Upper lobe of right lung (tissue), 1 donor: ENCODE measurements at regions not wholly inside any gene's neighbourhood (a gene's known extent, or its start where the extent isn't known, plus 50 kb on each side); places are given as distances from the start of the nearest gene placed in this dataset.
A peak's percentile ranks its signal among the peaks of the same experiment; 100 is the strongest.

Experiments
- ATAC-seq: fragments of 200-7000 bp; cut with Tn5 transposase; one replicate; pipeline ENCODE4 v1.9.1; 2020; ENCODE audit warnings: mild to moderate bottlenecking, moderate library complexity
- DNase-seq: peaks from one replicate; pipeline ENCODE4 v3.0.0-alpha.2; 2020
- H3K27ac ChIP-seq: fragments of 200-600 bp; one replicate; pipeline ENCODE4 v1.8.0; 2022
- H3K27me3 ChIP-seq: fragments of 200-600 bp; one replicate; pipeline ENCODE4 v1.8.0; 2022; ENCODE audit warnings: mild to moderate bottlenecking
- H3K36me3 ChIP-seq: fragments of 200-600 bp; one replicate; pipeline ENCODE4 v1.8.0; 2022
- H3K4me1 ChIP-seq: fragments of 200-600 bp; one replicate; pipeline ENCODE4 v1.8.0; 2022
- H3K4me3 ChIP-seq: fragments of 200-600 bp; one replicate; pipeline ENCODE4 v1.8.0; 2022; ENCODE audit warnings: mild to moderate bottlenecking
- H3K9me3 ChIP-seq: fragments of 200-600 bp; one replicate; pipeline ENCODE4 v1.8.0; 2022
- CTCF ChIP-seq: fragments of 200-600 bp; IDR thresholded peaks from one replicate; pipeline ENCODE4 v1.8.0; 2022; ENCODE audit warnings: antibody characterized with exemption
- intact Hi-C: fragments of 100-400 bp; cut with DNase I; formaldehyde crosslinking; loops from one replicate; pipeline ENCODE4 v1.11.0; 2022
- donor health status: DM: no; HTN: yes; CAD: no; lungs with severe emphysema.

- intact Hi-C loops, result loop anchor here (10.0 kb wide), 1 partner anchor 369 kb away; no protein-coding TSS in a partner anchor
- no peaks in the 10 kb centered on the region for H3K27me3 ChIP-seq
- peak; percentile 93 for ATAC-seq
Observed at GRCh38 chr2:204325468-204325867, 219.8 kb upstream of the PARD3B start.

DNA sequence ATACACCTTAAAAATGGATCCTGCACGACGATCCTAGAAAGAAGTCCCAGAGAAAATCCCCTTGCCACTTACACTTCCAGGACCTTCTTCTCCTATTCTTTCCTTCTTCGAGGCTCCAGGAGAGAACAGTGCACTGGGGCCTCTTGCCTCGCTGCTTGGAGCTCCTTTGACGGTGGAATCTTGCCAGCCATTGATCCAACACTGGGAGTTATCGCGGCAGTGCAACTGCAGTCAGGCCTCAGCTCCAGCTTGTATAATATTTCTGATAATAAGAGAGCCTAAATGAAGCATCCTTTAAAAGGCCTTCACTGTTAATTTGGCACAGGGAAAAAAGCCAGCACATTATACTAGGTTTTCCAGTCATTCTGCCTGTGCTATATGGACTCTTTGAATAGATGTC, 216.9 kb upstream of the PARD3B start:
- intact Hi-C loops, result loop anchor here (10.0 kb wide), 1 partner anchor 366 kb away; no protein-coding TSS in a partner anchor
- ATAC-seq (no peak), DNase-seq (no peak)
- H3K27ac ChIP-seq, result no peak overlapping the region
- no peak overlapping the region for H3K4me3 ChIP-seq
- no peaks in the 10 kb centered on the region for H3K9me3 ChIP-seq
- H3K27me3 ChIP-seq, result no peaks in the 10 kb centered on the region
- no peaks in the 10 kb centered on the region for H3K36me3 ChIP-seq
- no peaks in the 10 kb centered on the region for H3K4me1 ChIP-seq
- no peak for TF ChIP-seq CTCF

More at GRCh38 chr2:204325468-204325867, 219.8 kb upstream of the PARD3B start:
- peak; percentile 86 for TF ChIP-seq CTCF
- no peak for DNase-seq
- Histone ChIP-seq H3K27ac (no peak overlapping the region), H3K4me1 (no peaks in the 10 kb centered on the region), H3K4me3 (no peak overlapping the region), H3K36me3 (no peaks in the 10 kb centered on the region), H3K9me3 (no peaks in the 10 kb centered on the region)

DNA sequence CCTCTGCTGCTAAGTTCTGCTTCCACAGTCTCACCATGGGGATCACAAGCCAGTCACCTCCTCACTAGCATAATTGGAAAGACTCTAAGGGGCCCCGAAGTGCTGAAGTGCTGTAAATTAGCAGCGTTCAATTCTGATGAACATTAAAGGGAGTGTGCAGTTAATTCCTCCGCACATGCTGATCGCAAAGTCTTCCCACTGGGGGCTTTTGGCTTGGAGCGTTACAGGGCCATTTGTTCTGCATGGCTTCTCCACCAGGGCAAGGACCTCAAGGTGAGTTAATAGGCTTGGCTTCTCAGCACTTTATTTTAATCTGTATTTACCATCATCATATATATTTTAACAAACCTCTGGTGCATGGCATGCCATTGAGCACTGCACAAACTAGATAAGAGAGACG, 216.3 kb upstream of the PARD3B start:
- no peak for ATAC-seq
- TF ChIP-seq CTCF, result no peak
- intact Hi-C loops, result loop anchor here (10.0 kb wide), 1 partner anchor 366 kb away; no protein-coding TSS in a partner anchor
- Histone ChIP-seq H3K4me3 (no peak overlapping the region), H3K36me3 (no peaks in the 10 kb centered on the region), H3K4me1 (no peaks in the 10 kb centered on the region), H3K9me3 (no peaks in the 10 kb centered on the region), H3K27me3 (no peaks in the 10 kb centered on the region), H3K27ac (no peak overlapping the region)
- DNase-seq, result no peak

DNA sequence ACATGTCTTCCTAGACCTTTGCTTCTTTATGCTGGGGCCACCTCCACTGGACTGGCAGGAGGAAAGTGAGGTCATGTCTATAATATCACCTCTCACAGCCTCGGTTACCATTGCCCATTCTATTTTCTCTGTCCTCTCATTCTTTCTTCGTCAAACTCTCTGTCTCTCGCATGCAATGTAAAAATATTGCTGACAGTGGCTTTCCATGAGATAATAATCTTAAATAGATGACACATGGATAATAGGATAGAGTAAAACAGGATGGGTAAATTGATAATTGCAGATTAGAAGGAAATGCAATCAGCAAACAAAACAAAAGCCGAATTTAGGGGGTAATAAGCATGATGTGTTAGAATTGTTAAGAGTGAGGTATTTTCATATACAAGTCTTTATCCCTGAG, 215.7 kb upstream of the PARD3B start:
- no peaks in the 10 kb centered on the region for H3K27me3 ChIP-seq
- H3K4me3 ChIP-seq, result no peak overlapping the region
- intact Hi-C loops, result loop anchor here (10.0 kb wide), 1 partner anchor 365 kb away; no protein-coding TSS in a partner anchor
- no peaks in the 10 kb centered on the region for H3K4me1 ChIP-seq
- H3K36me3 ChIP-seq, result no peaks in the 10 kb centered on the region
- no peak for ATAC-seq
- H3K9me3 ChIP-seq, result no peaks in the 10 kb centered on the region
- no peak for TF ChIP-seq CTCF
- no peak overlapping the region for H3K27ac ChIP-seq
- DNase-seq, result no peak

DNA sequence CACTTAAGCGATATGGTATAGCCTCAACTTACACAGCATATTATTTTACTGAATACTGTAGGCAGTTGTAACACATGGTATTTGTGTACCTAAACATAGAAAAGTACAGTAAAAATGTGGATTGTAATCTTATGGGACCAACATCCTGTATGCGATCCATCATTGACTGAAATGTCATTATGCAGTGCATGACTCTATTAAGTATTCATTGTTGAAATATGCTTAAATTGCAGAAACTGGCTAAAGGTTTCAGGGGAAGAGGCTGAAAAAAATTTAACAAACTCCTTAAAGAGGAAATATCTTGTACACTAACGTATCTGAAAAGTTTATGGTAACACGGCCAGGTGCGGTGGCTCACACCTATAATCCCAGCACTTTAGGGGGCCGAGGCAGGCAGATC, 214.1 kb upstream of the PARD3B start:
- no peak for ATAC-seq
- Histone ChIP-seq H3K4me3 (no peak overlapping the region), H3K27ac (no peak overlapping the region), H3K27me3 (no peaks in the 10 kb centered on the region), H3K4me1 (no peaks in the 10 kb centered on the region), H3K36me3 (no peaks in the 10 kb centered on the region), H3K9me3 (no peaks in the 10 kb centered on the region)
- no peak for DNase-seq
- intact Hi-C loops, result no loop called here
- TF ChIP-seq CTCF, result no peak

GRCh38 chr2:204331988-204332387, 213.3 kb upstream of the PARD3B start:
- TF ChIP-seq CTCF, result no peak
- Histone ChIP-seq H3K27ac (no peak overlapping the region), H3K36me3 (no peaks in the 10 kb centered on the region), H3K4me3 (no peak overlapping the region), H3K9me3 (no peaks in the 10 kb centered on the region), H3K4me1 (no peaks in the 10 kb centered on the region), H3K27me3 (no peaks in the 10 kb centered on the region)
- intact Hi-C loops, result no loop called here
- no peak for DNase-seq
- no peak for ATAC-seq
